RWPE2 (cell line): ENCODE measurements at regions not wholly inside any gene's neighbourhood (a gene's known extent, or its start where the extent isn't known, plus 50 kb on each side); places are given as distances from the start of the nearest gene placed in this dataset.

Source experiments
- ATAC-seq: fragments of 200-7000 bp; cut with Tn5 transposase; 3 replicates; pipeline ENCODE4 v1.9.1; 2021; ENCODE audit warnings: low read depth
- DNase-seq: peaks from one replicate; pipeline ENCODE4 v3.0.0-alpha.2; 2020; ENCODE audit warnings: low spot score
- H3K27ac ChIP-seq: fragments of 450-650 bp; 2 replicates; pipeline ENCODE4 v1.5.1; 2017; ENCODE audit warnings: mild to moderate bottlenecking; ENCODE audit not compliant: poor library complexity, severe bottlenecking
- H3K27me3 ChIP-seq: fragments of 250-450 bp; sonication (Bioruptor Pico); 2 replicates; pipeline ENCODE4 v1.5.1; 2021; ENCODE audit warnings: mild to moderate bottlenecking, moderate library complexity; ENCODE audit not compliant: insufficient read depth, poor library complexity, severe bottlenecking
- H3K36me3 ChIP-seq: fragments of 250-450 bp; sonication (Bioruptor Pico); 2 replicates; pipeline ENCODE4 v1.5.1; 2020; ENCODE audit warnings: low read depth, mild to moderate bottlenecking, moderate library complexity
- H3K4me1 ChIP-seq: fragments of 250-450 bp; sonication (Bioruptor Pico); 2 replicates; pipeline ENCODE4 v1.5.1; 2021; ENCODE audit warnings: mild to moderate bottlenecking, moderate library complexity; ENCODE audit not compliant: insufficient read depth, poor library complexity, severe bottlenecking
- H3K4me3 ChIP-seq: fragments of 250-450 bp; sonication (Bioruptor Pico); 2 replicates; pipeline ENCODE4 v1.5.1; 2021; ENCODE audit warnings: mild to moderate bottlenecking, moderate library complexity; ENCODE audit not compliant: severe bottlenecking
- H3K9me3 ChIP-seq: fragments of 250-450 bp; sonication (Bioruptor Pico); 2 replicates; pipeline ENCODE4 v1.5.1; 2021; ENCODE audit warnings: mild to moderate bottlenecking, moderate library complexity; ENCODE audit not compliant: severe bottlenecking
- CTCF ChIP-seq: fragments of 450-650 bp; IDR thresholded peaks from one replicate; pipeline ENCODE4 v1.5.1; 2017; ENCODE audit warnings: mild to moderate bottlenecking, moderate library complexity; ENCODE audit not compliant: poor library complexity, severe bottlenecking

GRCh38 chr6:15913573-15913972, 215.3 kb upstream of the MYLIP start:
- DNase-seq (no peak), ATAC-seq (no peak)
- H3K27ac ChIP-seq: no peak overlapping the region
- H3K27me3 ChIP-seq: no peaks in the 10 kb centered on the region
- TF ChIP-seq CTCF: no peak
- no peaks in the 10 kb centered on the region for H3K4me1 ChIP-seq
- no peaks in the 10 kb centered on the region for H3K9me3 ChIP-seq
- H3K4me3 ChIP-seq: no peak overlapping the region
- no peaks in the 10 kb centered on the region for H3K36me3 ChIP-seq

- no peak overlapping the region for H3K27ac ChIP-seq
- H3K4me1 ChIP-seq: peaks cover 3% of the 10 kb centered on the region
- H3K36me3 ChIP-seq: no peaks in the 10 kb centered on the region
- no peaks in the 10 kb centered on the region for H3K9me3 ChIP-seq
- no peak overlapping the region for H3K4me3 ChIP-seq
- ATAC-seq (no peak), DNase-seq (no peak)
- TF ChIP-seq CTCF: no peak
- H3K27me3 ChIP-seq: no peaks in the 10 kb centered on the region
These were observed 216.1 kb upstream of the MYLIP start for GRCh38 chr6:15912505-15913400.

GRCh38 chr6:15911753-15912504, 217.0 kb upstream of the MYLIP start:
- no peaks in the 10 kb centered on the region for H3K36me3 ChIP-seq
- no peaks in the 10 kb centered on the region for H3K27me3 ChIP-seq
- peaks cover 8% of the 10 kb centered on the region for H3K4me1 ChIP-seq
- TF ChIP-seq CTCF: no peak
- no peak overlapping the region for H3K4me3 ChIP-seq
- DNase-seq: no peak
- no peak for ATAC-seq
- no peaks in the 10 kb centered on the region for H3K9me3 ChIP-seq
- no peak overlapping the region for H3K27ac ChIP-seq

- DNase-seq: no peak
- TF ChIP-seq CTCF: no peak
- Histone ChIP-seq H3K36me3 (no peaks in the 10 kb centered on the region), H3K9me3 (no peaks in the 10 kb centered on the region), H3K4me1 (peaks cover 8% of the 10 kb centered on the region), H3K27ac (no peak overlapping the region), H3K4me3 (no peak overlapping the region), H3K27me3 (no peaks in the 10 kb centered on the region)
- no peak for ATAC-seq
These were observed 219.4 kb upstream of the MYLIP start for GRCh38 chr6:15909290-15910070.
